Activated gamma-delta T cell treated with Interleukin-2 at 50 U/mL for 16 hours (primary cell): ENCODE measurements at regions not wholly inside any gene's neighbourhood (a gene's known extent, or its start where the extent isn't known, plus 50 kb on each side); places are given as distances from the start of the nearest gene placed in this dataset.

Source experiments
- DNase-seq: peaks from one replicate; pipeline ENCODE4 v3.0.0-alpha.2; 2020

GRCh38 chr15:99511866-99512661 lies 53.7 kb upstream of the MEF2A start:
- DNase-seq = no peak

- DNase-seq = no peak
These were observed 51.5 kb upstream of the MEF2A start for GRCh38 chr15:99514306-99514705.
